BLaER1 (cell line): ENCODE measurements at regions not wholly inside any gene's neighbourhood (a gene's known extent, or its start where the extent isn't known, plus 50 kb on each side); places are given as distances from the start of the nearest gene placed in this dataset.

ENCODE experiments used
- H3K27ac ChIP-seq: shearing (Covaris generic); formaldehyde crosslinking; 2 replicates; pipeline ENCODE4 v1.8.1; 2022
- H3K27me3 ChIP-seq: shearing (Covaris generic); formaldehyde crosslinking; 2 replicates; pipeline ENCODE4 v1.8.1; 2022
- H3K36me3 ChIP-seq: shearing (Covaris generic); formaldehyde crosslinking; 2 replicates; pipeline ENCODE4 v1.8.1; 2022
- H3K4me1 ChIP-seq: shearing (Covaris generic); formaldehyde crosslinking; 2 replicates; pipeline ENCODE4 v1.8.1; 2022
- H3K4me2 ChIP-seq: shearing (Covaris generic); formaldehyde crosslinking; 2 replicates; pipeline ENCODE4 v1.8.1; 2022
- H3K4me3 ChIP-seq: shearing (Covaris generic); formaldehyde crosslinking; 2 replicates; pipeline ENCODE4 v1.8.1; 2022
- H3K9ac ChIP-seq: shearing (Covaris generic); formaldehyde crosslinking; 2 replicates; pipeline ENCODE4 v1.8.1; 2022
- H3K9me3 ChIP-seq: shearing (Covaris generic); formaldehyde crosslinking; 2 replicates; pipeline ENCODE4 v1.8.1; 2022
- H4K20me1 ChIP-seq: shearing (Covaris generic); formaldehyde crosslinking; 2 replicates; pipeline ENCODE4 v1.8.1; 2022
- Cebpa-rat ChIP-seq: shearing (Covaris generic); IDR thresholded peaks from 2 replicates; pipeline ENCODE4 v1.8.1; 2022

DNA sequence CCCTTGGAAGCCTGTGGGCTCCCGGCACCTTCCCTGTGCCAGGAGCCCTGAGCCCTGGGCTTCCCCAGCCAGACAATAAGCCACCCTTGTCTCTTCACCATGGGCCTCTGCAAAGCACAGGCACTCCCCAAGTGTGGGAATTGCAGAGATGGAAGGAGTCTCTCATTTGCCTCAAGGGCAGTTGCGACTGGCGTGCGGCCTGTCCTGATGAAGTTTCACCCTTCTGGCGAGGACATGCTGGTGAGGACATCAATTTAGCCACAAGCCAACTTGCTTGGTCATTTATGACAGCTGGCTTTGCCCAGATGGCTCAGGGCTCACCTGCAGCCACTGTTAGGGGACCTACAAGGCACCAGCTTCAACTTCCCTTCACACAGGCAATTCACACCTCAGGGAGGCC, 180.2 kb downstream of the ANAPC1 start:
- Histone ChIP-seq H3K4me1 (peaks cover 60% of the 10 kb centered on the region), H3K9ac (no peak overlapping the region)

DNA sequence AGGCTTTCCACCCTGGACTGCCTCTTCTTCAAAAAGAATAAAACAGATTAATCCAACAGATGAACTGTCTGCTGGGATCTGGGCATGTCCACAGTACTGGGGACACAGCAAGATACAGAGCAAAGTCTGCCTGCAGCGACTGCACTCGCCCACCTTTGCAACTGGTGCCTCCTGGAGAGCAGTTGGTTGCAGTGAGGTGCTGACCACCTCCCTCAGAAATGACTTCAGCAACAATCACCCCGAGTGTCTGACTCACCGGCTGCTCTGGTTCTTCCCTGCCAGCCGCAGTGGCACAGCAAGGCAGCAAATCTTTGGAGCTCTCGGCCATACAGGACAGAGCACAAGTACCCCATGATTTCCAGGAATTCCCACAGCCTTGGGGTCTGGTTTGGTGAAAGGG, 179.7 kb downstream of the ANAPC1 start:
- Histone ChIP-seq H3K9me3 (no peaks in the 10 kb centered on the region), H3K4me1 (peaks cover 55% of the 10 kb centered on the region), H3K27me3 (no peaks in the 10 kb centered on the region), H3K9ac (no peak overlapping the region), H3K4me2 (peak overlapping the region; percentile 12; the same call in 1 of the 2 replicates), H3K36me3 (no peaks in the 10 kb centered on the region), H3K27ac (no peak overlapping the region), H4K20me1 (no peaks in the 10 kb centered on the region), H3K4me3 (no peak overlapping the region)
- TF ChIP-seq Cebpa-rat, result no peak

More for the DNA sequence above, 180.2 kb downstream of the ANAPC1 start:
- no peak for TF ChIP-seq Cebpa-rat
- Histone ChIP-seq H4K20me1 (no peaks in the 10 kb centered on the region), H3K4me3 (no peak overlapping the region), H3K9me3 (no peaks in the 10 kb centered on the region), H3K27ac (peak overlapping the region; percentile 16; the same call in 1 of the 2 replicates), H3K4me2 (peak overlapping the region; percentile 12; the same call in 1 of the 2 replicates), H3K27me3 (no peaks in the 10 kb centered on the region), H3K36me3 (no peaks in the 10 kb centered on the region)

DNA sequence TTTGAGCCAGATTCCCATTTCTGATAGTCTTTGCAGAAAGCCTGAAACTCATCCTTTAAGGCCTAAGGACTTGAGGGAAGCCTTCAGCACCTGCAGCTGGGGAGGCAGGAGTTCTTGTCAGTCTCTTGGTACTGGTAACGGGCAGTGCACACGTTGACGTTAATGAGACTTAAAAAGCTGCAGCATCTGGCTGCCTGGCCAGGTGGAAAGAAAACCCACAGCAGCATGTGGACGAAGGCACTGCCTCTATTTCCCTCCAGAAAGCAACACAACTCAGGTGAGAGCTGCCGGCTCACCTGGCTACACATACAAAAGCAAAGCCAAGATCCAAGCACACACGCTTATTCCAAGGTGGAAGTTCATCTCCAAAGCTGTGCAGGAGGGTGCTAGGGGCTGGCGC, 178.8 kb downstream of the ANAPC1 start:
- Histone ChIP-seq H3K4me1 (peaks cover 55% of the 10 kb centered on the region), H4K20me1 (no peaks in the 10 kb centered on the region), H3K27ac (peak overlapping the region; percentile 71), H3K27me3 (no peaks in the 10 kb centered on the region), H3K36me3 (no peaks in the 10 kb centered on the region), H3K9ac (peak overlapping the region; percentile 34; the same call in 1 of the 2 replicates), H3K9me3 (no peaks in the 10 kb centered on the region), H3K4me3 (no peak overlapping the region), H3K4me2 (peak overlapping the region; percentile 79)
- TF ChIP-seq Cebpa-rat, result no peak

DNA sequence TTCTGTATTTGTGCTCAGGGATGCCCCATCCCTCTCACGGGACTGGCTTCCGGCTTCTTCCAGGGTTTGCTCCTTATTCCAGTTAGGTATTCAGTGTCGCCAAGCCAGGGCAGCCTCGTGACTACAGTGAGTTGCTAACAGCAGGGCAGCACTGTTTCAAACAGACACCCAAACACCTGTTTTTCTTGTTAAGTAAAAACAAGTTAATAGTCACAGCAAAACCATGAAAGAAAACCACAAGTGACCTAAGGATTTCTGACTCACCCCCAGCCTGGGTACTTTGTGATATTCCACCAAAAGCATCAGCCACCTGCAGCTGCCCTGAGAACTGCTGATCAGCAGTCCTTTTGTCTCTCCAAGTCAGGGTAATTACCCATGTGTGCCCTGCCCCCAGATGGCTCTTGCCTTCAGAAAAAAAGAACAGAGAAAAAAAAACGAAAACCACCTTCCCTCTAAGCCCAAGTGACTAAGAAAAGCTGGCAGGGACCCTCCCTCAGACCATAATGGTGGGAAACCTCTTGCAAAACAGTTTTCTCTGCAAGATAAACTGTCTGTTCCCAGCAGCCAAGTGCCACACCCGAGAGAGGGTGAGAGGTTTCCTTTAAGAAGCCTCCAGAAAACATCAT, 178.2 kb downstream of the ANAPC1 start:
- no peak for TF ChIP-seq Cebpa-rat
- H3K36me3 ChIP-seq, result no peaks in the 10 kb centered on the region
- H3K27me3 ChIP-seq, result no peaks in the 10 kb centered on the region
- H3K9ac ChIP-seq, result peak overlapping the region; percentile 38; the same call in 1 of the 2 replicates
- H4K20me1 ChIP-seq, result no peaks in the 10 kb centered on the region
- no peaks in the 10 kb centered on the region for H3K9me3 ChIP-seq
- H3K4me3 ChIP-seq, result no peak overlapping the region
- peak overlapping the region; percentile 71 for H3K27ac ChIP-seq
- peak overlapping the region; percentile 79 for H3K4me2 ChIP-seq
- H3K4me1 ChIP-seq, result peaks cover 55% of the 10 kb centered on the region

DNA sequence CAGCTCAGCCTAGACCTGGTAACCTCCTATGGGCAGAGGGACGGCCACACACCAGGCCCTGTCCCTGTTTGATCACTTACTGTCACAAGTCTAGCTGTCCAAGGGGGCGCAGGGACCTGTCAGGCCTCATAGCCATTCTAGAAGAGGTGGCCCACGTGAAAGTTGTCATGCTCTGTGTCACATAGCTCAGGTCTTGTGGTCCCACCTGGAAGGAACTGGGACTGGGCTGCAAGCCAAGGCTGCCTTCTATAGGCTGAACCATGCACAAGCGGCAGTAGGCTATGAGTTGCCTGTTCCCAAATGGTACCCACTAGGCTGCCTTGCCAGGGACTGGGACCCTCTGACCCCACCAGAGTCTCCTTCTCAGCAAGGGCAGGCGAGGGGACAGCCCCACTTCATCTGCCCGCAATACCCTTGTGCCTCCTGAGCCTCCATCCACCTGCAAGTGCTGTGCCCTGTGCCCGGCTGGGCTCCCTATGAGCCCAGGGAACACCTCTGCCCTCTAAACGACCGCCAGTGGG, 177.5 kb downstream of the ANAPC1 start:
- Histone ChIP-seq H3K4me2 (peak overlapping the region; percentile 79), H3K4me1 (peaks cover 54% of the 10 kb centered on the region), H3K27ac (peak overlapping the region; percentile 71), H3K9ac (peak overlapping the region; percentile 38), H3K27me3 (no peaks in the 10 kb centered on the region), H4K20me1 (no peaks in the 10 kb centered on the region), H3K36me3 (no peaks in the 10 kb centered on the region), H3K9me3 (no peaks in the 10 kb centered on the region), H3K4me3 (no peak overlapping the region)
- TF ChIP-seq Cebpa-rat, result no peak

DNA sequence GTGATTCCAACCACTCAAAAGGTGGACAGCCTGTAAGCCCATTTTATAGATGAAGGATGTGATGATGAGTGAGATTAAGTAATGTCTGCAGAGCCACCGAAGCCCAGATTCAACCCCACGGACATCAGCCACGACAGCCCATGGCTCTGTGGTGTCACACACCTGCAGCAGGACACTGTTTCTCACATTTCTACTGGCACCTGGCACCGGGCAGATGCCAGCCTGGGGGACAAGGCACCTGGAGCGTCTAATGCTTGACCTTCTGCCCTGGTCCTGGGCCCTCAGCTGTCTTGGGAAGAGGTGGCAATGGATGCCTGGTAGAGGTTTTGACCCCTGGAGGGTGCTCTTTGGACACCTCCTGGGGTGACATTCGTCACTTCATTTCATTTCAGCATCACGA, 176.3 kb downstream of the ANAPC1 start:
- Histone ChIP-seq H3K9me3 (no peaks in the 10 kb centered on the region), H3K4me2 (no peak overlapping the region), H3K4me1 (peaks cover 43% of the 10 kb centered on the region)

DNA sequence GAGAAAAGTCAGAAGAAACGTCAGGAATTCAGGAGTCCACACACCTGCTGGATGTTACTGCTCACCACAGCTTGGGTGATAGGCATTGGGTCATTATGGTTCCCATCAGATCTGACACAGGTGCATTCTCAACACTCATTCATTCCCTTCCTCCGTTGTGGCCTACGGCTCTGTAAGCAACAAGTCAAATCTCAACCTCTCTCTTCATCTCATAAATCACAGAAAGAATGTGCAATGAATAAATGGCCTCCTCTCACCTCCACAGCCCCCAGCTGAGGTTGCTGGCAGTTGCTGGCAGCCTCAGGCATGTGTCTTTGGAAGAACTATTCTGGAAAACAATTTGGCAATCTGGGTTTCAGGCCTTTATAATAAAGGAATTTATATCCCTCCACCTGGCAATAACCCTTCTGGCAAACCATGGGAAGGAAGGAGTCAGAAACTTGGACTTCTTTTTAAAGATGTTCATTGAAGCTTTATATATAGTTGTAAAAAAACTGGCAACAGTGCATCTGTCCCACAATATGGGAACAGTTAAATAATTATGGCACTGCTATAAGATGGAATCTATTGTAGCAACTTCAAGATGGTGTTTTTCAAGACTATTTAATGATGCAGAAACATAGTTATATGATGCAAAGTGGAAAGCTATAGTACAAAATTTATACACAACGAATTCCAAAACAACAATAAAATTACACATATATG, 175.4 kb downstream of the ANAPC1 start:
- no peak for TF ChIP-seq Cebpa-rat
- Histone ChIP-seq H3K27ac (no peak overlapping the region), H3K4me1 (peaks cover 38% of the 10 kb centered on the region), H4K20me1 (no peaks in the 10 kb centered on the region), H3K4me3 (no peak overlapping the region), H3K9ac (no peak overlapping the region), H3K9me3 (no peaks in the 10 kb centered on the region), H3K36me3 (no peaks in the 10 kb centered on the region), H3K4me2 (no peak overlapping the region), H3K27me3 (no peaks in the 10 kb centered on the region)

More for the DNA sequence above, 176.3 kb downstream of the ANAPC1 start:
- no peaks in the 10 kb centered on the region for H3K36me3 ChIP-seq
- no peaks in the 10 kb centered on the region for H3K27me3 ChIP-seq
- H3K27ac ChIP-seq, result no peak overlapping the region
- TF ChIP-seq Cebpa-rat, result no peak
- H4K20me1 ChIP-seq, result no peaks in the 10 kb centered on the region
- H3K9ac ChIP-seq, result no peak overlapping the region
- no peak overlapping the region for H3K4me3 ChIP-seq

DNA sequence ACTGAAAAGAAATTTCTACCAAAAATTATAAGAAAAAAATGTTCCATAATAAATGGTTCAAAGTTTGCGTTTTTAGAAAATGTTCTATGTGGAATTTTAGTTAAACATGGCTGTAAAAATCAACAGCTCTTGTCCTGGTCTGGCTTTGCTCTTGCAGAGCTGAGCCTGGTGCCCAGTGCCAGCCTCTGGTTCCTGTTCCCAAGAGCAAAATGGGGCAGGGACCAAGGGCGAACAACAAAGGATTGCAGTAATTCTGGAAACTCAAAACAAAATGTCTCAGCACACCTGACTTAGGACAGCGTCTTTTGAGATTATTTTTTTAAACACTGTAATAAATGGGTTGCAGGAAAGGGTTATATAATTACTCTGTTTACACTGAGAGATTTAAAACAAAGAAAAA, 174.7 kb downstream of the ANAPC1 start:
- no peaks in the 10 kb centered on the region for H3K9me3 ChIP-seq
- no peak overlapping the region for H3K4me2 ChIP-seq
- no peak overlapping the region for H3K4me3 ChIP-seq
- H3K27me3 ChIP-seq, result no peaks in the 10 kb centered on the region
- peaks cover 31% of the 10 kb centered on the region for H3K4me1 ChIP-seq
- no peaks in the 10 kb centered on the region for H3K36me3 ChIP-seq
- H3K27ac ChIP-seq, result no peak overlapping the region
- H3K9ac ChIP-seq, result no peak overlapping the region
- no peaks in the 10 kb centered on the region for H4K20me1 ChIP-seq
- no peak for TF ChIP-seq Cebpa-rat

DNA sequence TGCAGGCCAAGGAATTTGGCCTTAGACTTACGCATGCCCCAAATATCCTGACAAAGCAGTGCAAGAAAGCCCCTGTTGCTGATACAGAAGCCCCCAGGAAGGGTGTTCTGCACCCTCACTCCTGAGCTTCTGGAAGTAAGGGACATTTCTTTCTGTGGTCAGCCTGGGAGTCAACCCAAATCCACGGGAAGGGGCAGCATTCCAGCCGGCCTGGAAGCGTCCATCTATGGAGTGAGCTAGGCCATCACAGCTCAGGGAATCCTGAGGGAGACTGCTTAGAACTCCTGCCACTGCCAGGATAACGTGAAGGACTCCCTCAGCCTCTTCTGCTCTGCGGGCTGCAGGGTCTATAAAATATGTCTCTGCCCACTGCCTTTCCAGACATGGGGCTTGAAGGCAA, 173.9 kb downstream of the ANAPC1 start:
- Histone ChIP-seq H3K4me3 (no peak overlapping the region), H3K36me3 (no peaks in the 10 kb centered on the region), H3K27ac (no peak overlapping the region), H3K9me3 (no peaks in the 10 kb centered on the region), H4K20me1 (no peaks in the 10 kb centered on the region), H3K27me3 (no peaks in the 10 kb centered on the region), H3K4me2 (no peak overlapping the region), H3K9ac (no peak overlapping the region), H3K4me1 (peaks cover 24% of the 10 kb centered on the region)
- no peak for TF ChIP-seq Cebpa-rat

DNA sequence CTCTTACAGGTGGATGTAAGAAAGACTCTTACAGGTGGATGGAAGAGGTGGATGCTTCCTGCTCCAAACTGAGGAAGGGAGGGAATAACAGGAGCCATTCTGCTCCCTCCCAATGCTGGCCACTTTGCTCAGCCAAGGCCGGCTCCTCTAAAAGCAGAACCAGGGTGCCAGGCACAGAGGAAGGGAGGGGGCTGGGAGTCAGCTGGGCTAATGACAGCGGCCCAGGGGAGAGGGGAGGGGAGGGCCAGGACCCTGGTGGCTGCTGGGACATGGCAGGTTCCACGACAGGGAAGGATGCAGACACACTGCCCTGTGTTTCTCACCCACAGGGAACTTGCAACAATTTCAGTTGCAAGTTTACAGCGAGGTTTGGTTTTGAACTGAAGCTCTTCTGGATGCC, 173.4 kb downstream of the ANAPC1 start:
- no peak overlapping the region for H3K4me3 ChIP-seq
- no peaks in the 10 kb centered on the region for H3K27me3 ChIP-seq
- no peak for TF ChIP-seq Cebpa-rat
- H3K9ac ChIP-seq, result no peak overlapping the region
- no peak overlapping the region for H3K27ac ChIP-seq
- peaks cover 18% of the 10 kb centered on the region for H3K4me1 ChIP-seq
- no peaks in the 10 kb centered on the region for H4K20me1 ChIP-seq
- H3K9me3 ChIP-seq, result no peaks in the 10 kb centered on the region
- no peaks in the 10 kb centered on the region for H3K36me3 ChIP-seq
- no peak overlapping the region for H3K4me2 ChIP-seq
